Stimulated activated effector memory CD8-positive, alpha-beta T cell treated with anti-CD3 and anti-CD28 coated beads, Interleukin-12 subunit alpha, Interleukin-12 subunit beta, amount 100 ng/mL, for 72 hours (primary cell): ENCODE measurements at regions not wholly inside any gene's neighbourhood (a gene's known extent, or its start where the extent isn't known, plus 50 kb on each side); places are given as distances from the start of the nearest gene placed in this dataset.
"Not testable (repeated sequence)": the region's sequence is repeated elsewhere in the genome, so short reads cannot be mapped to it uniquely, and the experiment has no call there.

ENCODE experiments used
- ATAC-seq: fragments of 150-1000 bp; cut with Tn5 transposase; 2 replicates; pipeline ENCODE4 v1.10.0; 2021
- DNase-seq, 2 donors: peaks; one replicate each; pipeline ENCODE4 v3.0.0; 2021 to 2022; ENCODE audit warnings: low spot score in 2 of 2
- H3K27ac Mint-ChIP-seq: one replicate; pipeline ENCODE4 v1.8.0; 2022; ENCODE audit warnings: mild to moderate bottlenecking, mixed read lengths
- H3K36me3 Mint-ChIP-seq: one replicate; pipeline ENCODE4 v1.8.0; 2022; ENCODE audit warnings: mild to moderate bottlenecking, mixed read lengths
- H3K4me1 Mint-ChIP-seq: one replicate; pipeline ENCODE4 v1.8.0; 2022; ENCODE audit warnings: mixed read lengths
- H3K4me3 Mint-ChIP-seq: one replicate; pipeline ENCODE4 v1.8.0; 2022; ENCODE audit warnings: mild to moderate bottlenecking, mixed read lengths
- H3K9me3 Mint-ChIP-seq: one replicate; pipeline ENCODE4 v1.8.0; 2022; ENCODE audit warnings: mixed read lengths

GRCh38 chr1:74818241-74818640 lies 85.3 kb downstream of the TYW3 start:
- ATAC-seq (no peak), DNase-seq (no peak)
- Mint-ChIP-seq H3K9me3 (no peaks in the 10 kb centered on the region), H3K36me3 (no peaks in the 10 kb centered on the region), H3K4me1 (no peaks in the 10 kb centered on the region), H3K4me3 (no peak overlapping the region), H3K27ac (no peak overlapping the region)

GRCh38 chr1:74818661-74819456 lies 85.9 kb downstream of the TYW3 start:
- H3K36me3 Mint-ChIP-seq: no peaks in the 10 kb centered on the region
- H3K9me3 Mint-ChIP-seq: no peaks in the 10 kb centered on the region
- no peak overlapping the region for H3K27ac Mint-ChIP-seq
- DNase-seq: no peak
- no peak overlapping the region for H3K4me3 Mint-ChIP-seq
- H3K4me1 Mint-ChIP-seq: no peaks in the 10 kb centered on the region
- no peak for ATAC-seq

- no peak overlapping the region for H3K4me3 Mint-ChIP-seq
- DNase-seq (no peak), ATAC-seq (no peak)
- no peaks in the 10 kb centered on the region for H3K4me1 Mint-ChIP-seq
- no peak overlapping the region for H3K27ac Mint-ChIP-seq
- no peaks in the 10 kb centered on the region for H3K36me3 Mint-ChIP-seq
- no peaks in the 10 kb centered on the region for H3K9me3 Mint-ChIP-seq
Observed at GRCh38 chr1:74822851-74823401, 90.0 kb downstream of the TYW3 start.

- Mint-ChIP-seq H3K4me3 (no peak overlapping the region), H3K36me3 (no peaks in the 10 kb centered on the region), H3K27ac (no peak overlapping the region), H3K4me1 (no peaks in the 10 kb centered on the region), H3K9me3 (no peaks in the 10 kb centered on the region)
- DNase-seq (no peak), ATAC-seq (no peak)
Observed at GRCh38 chr1:74824497-74825107, 91.7 kb downstream of the TYW3 start.

GRCh38 chr1:74830766-74831165 lies 97.8 kb downstream of the TYW3 start:
- no peak for DNase-seq
- Mint-ChIP-seq H3K27ac (no peak overlapping the region), H3K36me3 (no peaks in the 10 kb centered on the region), H3K4me3 (no peak overlapping the region), H3K9me3 (no peaks in the 10 kb centered on the region), H3K4me1 (no peaks in the 10 kb centered on the region)
- no peak for ATAC-seq

GRCh38 chr1:74834261-74834660 lies 101.3 kb downstream of the TYW3 start:
- no peak for ATAC-seq
- DNase-seq: no peak
- Mint-ChIP-seq H3K9me3 (no peaks in the 10 kb centered on the region), H3K27ac (no peak overlapping the region), H3K4me1 (no peaks in the 10 kb centered on the region), H3K4me3 (no peak overlapping the region), H3K36me3 (no peaks in the 10 kb centered on the region)

GRCh38 chr1:74835051-74835450 lies 102.1 kb downstream of the TYW3 start:
- ATAC-seq (no peak), DNase-seq (no peak)
- Mint-ChIP-seq H3K4me3 (no peak overlapping the region), H3K27ac (no peak overlapping the region), H3K4me1 (no peaks in the 10 kb centered on the region), H3K36me3 (no peaks in the 10 kb centered on the region), H3K9me3 (no peaks in the 10 kb centered on the region)

- H3K36me3 Mint-ChIP-seq: no peaks in the 10 kb centered on the region
- H3K4me3 Mint-ChIP-seq: no peak overlapping the region
- no peak for ATAC-seq
- no peaks in the 10 kb centered on the region for H3K4me1 Mint-ChIP-seq
- no peak for DNase-seq
- H3K9me3 Mint-ChIP-seq: no peaks in the 10 kb centered on the region
- no peak overlapping the region for H3K27ac Mint-ChIP-seq
Observed at GRCh38 chr1:74842726-74843125, 109.8 kb downstream of the TYW3 start.

- Mint-ChIP-seq H3K36me3 (no peaks in the 10 kb centered on the region), H3K9me3 (peaks cover 3% of the 10 kb centered on the region), H3K4me1 (no peaks in the 10 kb centered on the region), H3K27ac (no peak overlapping the region), H3K4me3 (no peak overlapping the region)
- no peak for ATAC-seq
- DNase-seq: no peak
Observed at GRCh38 chr1:74847715-74848114, 114.8 kb downstream of the TYW3 start.

GRCh38 chr1:74853756-74854155 lies 120.8 kb downstream of the TYW3 start:
- Mint-ChIP-seq H3K4me3 (no peak overlapping the region), H3K36me3 (no peaks in the 10 kb centered on the region), H3K27ac (no peak overlapping the region), H3K4me1 (no peaks in the 10 kb centered on the region), H3K9me3 (peaks cover 3% of the 10 kb centered on the region)
- ATAC-seq (no peak), DNase-seq (no peak)

- Mint-ChIP-seq H3K4me1 (no peaks in the 10 kb centered on the region), H3K27ac (no peak overlapping the region), H3K9me3 (peaks cover 16% of the 10 kb centered on the region), H3K36me3 (no peaks in the 10 kb centered on the region), H3K4me3 (no peak overlapping the region)
- ATAC-seq (no peak), DNase-seq (no peak)
Observed at GRCh38 chr1:74856174-74856573, 123.2 kb downstream of the TYW3 start.

GRCh38 chr1:74857676-74858075 lies 124.7 kb downstream of the TYW3 start:
- H3K4me1 Mint-ChIP-seq: no peaks in the 10 kb centered on the region
- no peak for DNase-seq
- H3K4me3 Mint-ChIP-seq: no peak overlapping the region
- H3K27ac Mint-ChIP-seq: no peak overlapping the region
- H3K36me3 Mint-ChIP-seq: no peaks in the 10 kb centered on the region
- peaks cover 14% of the 10 kb centered on the region for H3K9me3 Mint-ChIP-seq
- no peak for ATAC-seq

- no peak for DNase-seq
- Mint-ChIP-seq H3K9me3 (peaks cover 17% of the 10 kb centered on the region), H3K4me1 (no peaks in the 10 kb centered on the region), H3K4me3 (no peak overlapping the region), H3K27ac (no peak overlapping the region), H3K36me3 (no peaks in the 10 kb centered on the region)
- ATAC-seq: no peak
Observed at GRCh38 chr1:74858136-74858535, 125.2 kb downstream of the TYW3 start.

GRCh38 chr1:74861867-74862266 lies 128.9 kb downstream of the TYW3 start:
- DNase-seq (no peak), ATAC-seq (peak; percentile 39)
- no peak overlapping the region for H3K27ac Mint-ChIP-seq
- no peaks in the 10 kb centered on the region for H3K4me1 Mint-ChIP-seq
- peaks cover 26% of the 10 kb centered on the region for H3K9me3 Mint-ChIP-seq
- no peak overlapping the region for H3K4me3 Mint-ChIP-seq
- H3K36me3 Mint-ChIP-seq: no peaks in the 10 kb centered on the region

- Mint-ChIP-seq H3K4me3 (no peak overlapping the region), H3K4me1 (no peaks in the 10 kb centered on the region), H3K9me3 (peaks cover 30% of the 10 kb centered on the region), H3K36me3 (no peaks in the 10 kb centered on the region), H3K27ac (no peak overlapping the region)
- ATAC-seq: no peak
- no peak for DNase-seq
Observed at GRCh38 chr1:74869702-74870101, 136.8 kb downstream of the TYW3 start.

GRCh38 chr1:74877366-74877765 lies 144.4 kb downstream of the TYW3 start:
- H3K4me1 Mint-ChIP-seq, ATAC-seq, DNase-seq, H3K36me3 Mint-ChIP-seq, H3K27ac Mint-ChIP-seq, H3K4me3 Mint-ChIP-seq, H3K9me3 Mint-ChIP-seq: not testable (repeated sequence)
